GM18508 (cell line): ENCODE measurements at regions not wholly inside any gene's neighbourhood (a gene's known extent, or its start where the extent isn't known, plus 50 kb on each side); places are given as distances from the start of the nearest gene placed in this dataset.

ENCODE experiments used
- ATAC-seq: cut with Tn5 transposase; IDR thresholded peaks from one replicate; pipeline ENCODE4 v1.9.1; 2021; ENCODE audit warnings: moderate number of reproducible peaks; ENCODE audit not compliant: insufficient read depth, unreplicated experiment

DNA sequence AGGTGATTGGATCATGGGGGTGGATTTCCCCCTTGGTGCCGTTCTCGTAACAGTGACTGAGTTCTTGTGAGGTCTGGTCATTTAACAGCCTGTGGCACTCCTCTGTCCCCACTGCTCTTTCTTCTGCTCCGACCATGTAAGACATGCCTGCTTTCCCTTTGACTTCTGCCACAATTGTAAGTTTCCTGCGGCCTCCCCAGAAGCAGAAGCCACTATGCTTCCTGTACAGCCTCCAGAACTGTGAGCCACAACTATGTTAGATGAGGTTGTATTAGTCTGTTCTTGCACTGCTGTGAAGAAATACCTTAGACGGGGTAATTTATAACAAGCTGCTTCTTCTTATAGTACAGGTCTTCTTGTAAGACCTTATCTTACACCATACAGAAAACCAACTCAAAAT lies 241.7 kb upstream of the KLF14 start:
- ATAC-seq: no peak

DNA sequence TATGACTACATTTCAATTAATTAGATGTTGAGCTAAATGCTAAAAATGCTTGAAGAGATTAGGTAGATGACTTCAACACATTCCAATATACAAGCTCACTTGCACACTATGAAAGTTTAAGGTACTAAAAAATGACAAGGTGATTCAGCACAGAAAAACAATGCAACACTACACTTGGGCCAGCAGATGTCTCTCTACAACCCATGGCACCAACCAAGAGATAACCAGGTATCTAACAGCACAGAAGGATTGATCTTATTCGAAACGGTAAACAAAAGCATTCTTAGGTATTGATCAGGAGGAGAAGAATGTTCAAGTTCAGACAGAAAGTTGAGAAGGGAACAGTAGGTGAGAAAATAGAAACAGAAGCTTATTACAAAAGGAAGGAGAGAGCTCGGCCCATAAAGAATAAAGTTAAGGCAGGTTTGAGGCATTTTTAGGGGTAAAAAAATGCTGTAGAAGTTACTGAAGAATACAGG lies 248.2 kb upstream of the KLF14 start:
- no peak for ATAC-seq

DNA sequence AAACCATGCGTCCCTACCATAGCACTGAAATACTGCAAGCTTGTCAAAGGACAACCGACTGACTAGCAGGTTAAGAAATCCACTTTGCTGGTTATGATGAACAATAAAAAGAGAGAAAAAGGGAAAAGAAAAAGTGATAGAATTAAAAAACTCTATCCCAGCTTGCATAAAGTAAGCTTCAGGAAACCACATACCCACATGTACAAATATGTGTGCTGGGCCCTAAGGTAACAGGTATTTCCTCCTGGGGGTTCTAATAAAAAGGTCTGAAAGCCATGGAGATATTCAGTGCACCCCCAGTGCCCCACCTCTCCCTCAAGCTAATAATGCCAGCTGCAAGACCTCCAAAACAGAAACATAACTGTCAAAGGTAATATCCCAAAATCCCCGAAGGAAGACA lies 248.6 kb upstream of the KLF14 start:
- no peak for ATAC-seq

DNA sequence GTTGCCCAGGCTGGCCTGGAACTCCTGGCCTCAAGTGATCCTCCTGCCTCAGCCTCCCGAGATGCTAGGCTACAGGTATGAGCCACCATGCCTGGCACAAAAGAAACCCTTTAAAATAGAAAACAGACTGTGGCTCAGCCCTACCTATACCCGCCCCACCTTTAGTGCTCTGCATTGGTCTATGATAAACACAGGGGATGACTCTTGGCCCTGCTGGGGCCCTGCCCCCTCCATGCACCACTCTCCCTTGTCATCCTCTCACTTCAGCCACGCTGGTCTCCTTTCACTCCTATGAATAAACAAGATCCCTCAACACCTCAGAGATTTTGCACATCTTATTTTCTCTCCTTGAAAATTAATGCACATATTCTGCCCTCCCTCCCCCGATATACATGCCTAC lies 251.4 kb upstream of the KLF14 start:
- ATAC-seq: no peak

DNA sequence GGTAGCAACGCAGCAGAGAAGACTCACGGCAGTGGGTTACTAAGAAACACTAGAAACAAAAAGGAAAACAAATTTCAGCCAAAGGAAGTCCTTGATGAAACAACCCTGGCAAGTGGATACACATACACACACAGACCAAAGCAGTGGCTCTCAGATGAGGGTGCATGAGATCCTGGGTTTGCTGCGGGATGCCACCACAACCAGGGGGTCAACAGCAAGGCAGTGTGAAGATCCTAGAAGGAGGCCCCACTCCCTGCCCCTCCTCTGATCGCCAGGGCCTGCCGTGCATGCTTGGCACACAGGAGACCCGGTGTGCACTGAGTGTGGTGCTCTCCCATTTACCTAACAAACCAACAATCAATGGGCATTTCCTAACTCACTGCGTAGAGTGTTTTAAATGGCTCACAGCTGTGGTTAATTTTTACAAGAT lies 252.3 kb upstream of the KLF14 start:
- ATAC-seq: no peak

DNA sequence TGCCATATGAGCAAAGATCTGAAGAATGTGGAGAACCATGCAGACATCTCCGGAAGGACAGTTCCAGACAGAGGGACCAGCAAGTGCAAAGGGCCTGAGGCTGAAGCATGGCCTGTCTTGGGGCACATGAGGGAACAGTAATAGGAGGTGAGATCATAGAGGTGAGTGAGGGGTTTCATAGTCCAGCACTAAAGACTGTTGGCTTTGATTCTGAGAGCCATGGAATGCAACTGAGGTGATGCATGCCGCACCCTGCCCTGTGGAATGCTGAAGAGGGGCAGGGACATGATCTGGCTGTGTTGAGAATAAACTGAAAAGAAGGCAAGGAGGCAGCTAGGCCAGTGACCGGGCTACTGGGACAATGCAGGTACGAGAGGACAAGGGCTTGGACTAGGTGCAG lies 253.1 kb upstream of the KLF14 start:
- ATAC-seq: no peak

DNA sequence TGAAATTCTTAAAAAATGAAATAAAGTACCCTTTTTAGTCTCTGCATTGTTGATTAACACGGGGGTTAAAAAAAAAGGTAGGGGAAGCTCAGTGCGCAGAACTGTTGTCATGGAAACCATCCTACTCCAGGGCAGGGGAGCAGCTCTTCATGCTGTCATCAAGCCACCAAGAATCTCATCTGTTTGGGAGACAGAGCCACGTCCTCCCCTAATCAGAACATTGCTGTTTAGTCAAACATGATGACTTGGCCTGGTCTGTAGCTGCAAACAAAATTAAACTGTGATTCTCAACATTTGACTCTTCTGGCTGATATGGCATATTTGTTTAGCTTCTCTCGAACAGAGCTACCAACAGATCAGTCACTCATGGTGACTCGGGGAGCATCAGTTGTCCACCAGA lies 254.4 kb upstream of the KLF14 start:
- no peak for ATAC-seq

DNA sequence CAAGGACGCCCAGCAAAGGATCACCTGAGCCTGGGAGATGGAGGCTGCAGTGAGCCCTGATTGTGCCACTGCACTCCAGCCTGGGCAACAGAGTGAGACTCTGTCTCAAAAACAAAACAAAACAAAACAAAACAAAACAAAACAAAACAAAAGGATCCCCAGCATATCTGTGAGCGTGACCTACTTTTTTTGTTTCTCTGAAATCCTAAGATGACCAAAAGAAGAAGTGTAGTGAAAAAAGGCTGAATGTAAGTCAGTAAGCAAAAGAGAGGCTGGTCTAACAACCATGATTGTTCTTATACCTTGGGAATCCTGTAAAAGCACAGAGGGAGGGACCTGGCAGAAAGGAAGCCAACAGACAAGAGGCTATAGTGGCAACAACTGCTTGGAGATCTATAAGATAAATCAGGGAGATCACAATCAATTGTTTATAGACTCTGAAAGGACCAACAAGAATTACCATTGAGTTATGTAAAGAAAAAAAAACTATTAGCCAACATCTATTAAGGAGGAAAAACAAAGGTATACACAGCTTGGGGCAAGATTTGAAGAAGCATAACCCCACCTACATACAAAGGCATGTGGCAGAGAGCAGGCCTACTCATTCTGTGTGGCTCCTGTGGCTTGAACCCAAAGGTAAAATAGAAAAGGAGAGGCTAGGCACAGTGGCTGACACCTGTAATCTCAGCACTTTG lies 255.2 kb upstream of the KLF14 start:
- no peak for ATAC-seq

DNA sequence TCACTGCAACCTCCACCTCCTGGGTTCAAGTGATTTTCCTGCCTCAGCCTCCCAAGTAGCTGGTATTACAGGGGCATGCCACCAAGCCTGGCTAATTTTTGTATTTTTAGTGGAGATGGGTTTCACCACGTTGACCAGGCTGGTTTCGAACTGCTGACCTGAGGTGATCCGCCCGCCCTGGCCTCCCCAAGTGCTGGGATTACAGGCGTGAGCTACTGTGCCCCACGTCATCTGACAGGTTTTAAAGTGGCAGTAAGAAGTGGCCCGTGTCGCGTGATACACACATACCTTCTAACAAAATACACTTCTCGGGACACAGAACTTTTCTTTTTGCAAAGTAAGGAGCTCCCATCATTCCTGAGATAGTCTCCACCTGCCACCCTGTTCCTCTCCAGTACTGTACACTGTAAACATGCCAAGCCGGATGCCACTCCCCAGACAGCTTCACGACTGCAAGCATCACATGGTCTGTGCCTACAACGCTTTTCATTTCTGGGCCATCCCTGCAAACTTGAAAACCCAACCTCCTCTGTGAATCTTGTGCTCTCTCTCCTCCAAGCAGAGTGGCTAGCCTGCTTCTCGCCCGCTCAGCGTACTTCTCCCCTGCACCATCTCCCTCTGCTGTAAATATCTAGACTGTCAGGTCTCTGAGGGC lies 256.3 kb upstream of the KLF14 start:
- no peak for ATAC-seq

DNA sequence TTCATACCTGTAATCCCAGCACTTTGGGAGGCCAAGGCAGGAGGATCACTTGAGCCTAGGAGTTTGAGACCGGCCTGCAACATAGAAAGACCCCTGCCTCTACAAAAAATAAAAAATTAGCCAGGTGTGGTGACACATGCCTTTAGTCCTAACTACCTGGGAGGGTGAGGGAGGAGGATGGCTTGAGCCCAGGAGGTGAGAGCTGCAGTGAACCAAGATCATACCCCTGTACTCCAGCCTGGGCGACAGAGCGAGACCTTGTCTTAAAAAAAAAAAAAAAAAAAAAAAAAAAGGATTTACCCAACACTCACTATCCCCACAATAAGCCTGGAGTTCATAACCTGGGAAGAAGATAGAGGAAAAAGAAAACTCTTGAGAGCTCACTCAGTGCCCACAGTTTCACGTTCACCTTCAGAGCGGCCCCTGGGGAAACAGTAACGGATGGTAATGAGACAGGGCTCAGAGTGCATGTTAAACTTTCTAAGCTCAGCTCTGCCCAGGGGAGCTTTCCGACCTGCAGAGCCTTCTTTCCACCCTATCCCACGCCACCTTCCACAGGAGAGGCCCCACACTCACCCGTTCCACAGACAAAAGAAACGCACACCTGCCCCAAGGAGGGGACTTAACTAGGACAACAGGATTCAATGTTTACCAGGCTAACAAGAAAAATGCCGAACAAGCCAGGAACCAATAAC lies 259.8 kb upstream of the KLF14 start:
- ATAC-seq: no peak

DNA sequence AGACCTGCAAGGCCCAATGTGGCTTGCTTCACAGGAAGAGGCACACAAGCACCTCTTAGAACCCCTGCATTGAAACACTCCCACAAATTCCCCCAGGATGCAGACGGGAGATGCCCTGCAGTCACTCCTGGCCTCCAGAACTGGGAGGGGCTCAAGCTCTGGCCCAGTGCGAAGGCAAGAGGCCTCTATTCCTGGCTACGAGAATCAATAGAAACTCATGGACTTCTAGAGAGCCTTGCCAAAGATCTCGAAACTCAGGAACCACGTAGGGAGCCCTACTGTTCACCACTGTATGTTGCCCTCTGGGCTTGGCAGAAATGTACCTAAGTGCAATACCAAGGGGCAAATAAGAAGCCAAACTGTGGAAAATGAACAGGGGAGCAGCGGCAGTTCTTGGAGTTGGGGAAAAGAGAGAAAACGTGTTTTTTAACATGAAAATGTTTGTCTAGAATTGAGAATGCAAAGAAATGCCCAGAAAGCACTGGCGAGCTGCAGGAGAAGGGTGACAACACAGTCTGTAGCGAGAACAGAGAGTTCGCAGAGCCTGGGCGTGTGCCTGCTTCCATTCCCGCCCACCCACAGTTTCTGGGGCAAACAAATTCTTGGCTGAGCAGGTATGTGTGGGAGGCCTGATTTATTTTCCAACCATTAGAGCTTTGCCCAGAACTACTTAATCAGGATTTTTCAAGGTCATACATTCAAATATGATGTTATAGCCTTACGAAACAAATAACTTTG lies 260.5 kb upstream of the KLF14 start:
- ATAC-seq: no peak

DNA sequence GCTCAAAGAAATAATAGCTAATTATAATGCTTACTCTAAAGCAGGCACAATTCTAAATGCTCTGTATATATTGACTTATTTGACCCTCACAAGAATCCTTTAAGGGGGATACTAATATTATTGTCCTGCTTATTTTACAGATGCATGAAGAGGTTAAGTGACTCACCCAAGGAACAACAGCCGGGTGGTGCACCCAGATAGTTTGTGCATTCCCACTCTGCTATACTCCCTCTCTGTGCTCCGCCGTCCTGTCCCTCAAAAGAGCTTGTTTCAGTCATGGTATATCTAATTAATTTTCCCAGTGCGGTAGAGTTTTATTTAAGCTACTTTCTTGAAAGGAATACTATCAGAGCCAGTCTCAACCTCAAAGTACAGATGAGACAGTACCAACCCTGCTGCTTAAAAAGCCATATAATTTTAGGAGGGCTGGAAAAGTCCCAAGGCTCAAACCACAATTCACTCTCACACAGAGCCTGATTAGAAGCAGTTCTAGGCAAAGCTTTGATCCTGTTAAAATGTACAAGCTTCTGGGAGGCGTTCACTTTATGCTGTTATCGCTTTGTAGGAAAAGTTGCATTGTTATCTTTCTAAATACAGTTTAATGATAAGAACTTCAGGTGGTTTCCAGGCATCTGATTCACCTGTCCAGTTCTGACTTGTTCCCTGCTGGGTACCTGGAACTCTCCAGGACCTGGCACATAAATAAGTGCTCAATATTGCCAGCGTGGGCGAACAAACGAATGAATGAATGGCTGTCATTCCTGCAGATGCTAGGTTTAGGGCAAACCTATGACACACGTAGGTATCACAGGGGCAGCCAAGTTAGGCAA lies 261.5 kb upstream of the KLF14 start:
- ATAC-seq: no peak

DNA sequence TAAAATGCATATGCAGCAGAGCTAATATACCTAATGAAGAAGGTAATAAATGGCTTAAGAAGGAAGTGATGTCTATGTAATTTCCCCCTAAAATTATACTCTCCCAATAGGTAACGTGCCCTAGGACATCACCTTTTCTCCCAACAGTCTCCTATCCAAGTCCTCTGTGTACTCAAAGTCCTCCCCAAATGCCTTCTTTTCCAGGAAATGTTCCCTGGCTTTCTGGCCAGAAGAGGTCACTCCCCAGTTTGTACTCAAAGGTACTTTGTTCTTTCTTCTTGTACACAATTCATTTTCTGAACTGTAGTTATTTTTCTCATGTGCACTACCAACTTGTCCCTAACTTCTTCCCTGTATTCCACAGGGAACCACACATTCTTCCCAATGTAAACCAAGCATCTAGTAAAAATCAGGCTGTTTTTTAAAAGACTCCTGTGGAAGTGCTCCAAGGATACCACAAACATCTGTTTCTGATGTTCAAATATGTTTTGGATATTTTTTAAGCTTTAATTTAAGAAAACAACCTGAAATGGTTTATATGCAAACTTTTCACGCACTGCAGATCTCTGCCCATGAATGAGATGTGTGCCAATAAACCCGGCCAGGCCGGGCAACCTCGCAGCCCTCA lies 262.3 kb upstream of the KLF14 start:
- no peak for ATAC-seq

DNA sequence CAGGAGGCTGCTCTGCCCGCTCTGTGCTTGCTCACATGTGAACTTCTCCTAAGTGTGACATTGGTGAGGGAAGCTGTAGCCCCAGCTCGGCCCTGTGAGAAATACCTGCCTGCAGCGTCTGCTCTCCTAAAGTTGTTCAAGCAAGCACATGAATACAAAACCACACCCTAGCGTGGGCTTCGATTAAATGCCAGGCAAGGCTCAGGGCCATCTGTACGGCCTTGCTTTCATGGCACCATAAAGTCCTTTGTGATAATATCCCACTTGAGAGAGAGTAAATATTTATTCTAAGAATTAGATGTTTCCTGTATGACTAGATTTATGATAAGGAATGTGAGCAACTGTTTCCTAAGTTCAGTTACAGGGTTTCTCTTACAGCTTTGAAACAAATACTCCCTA lies 262.8 kb upstream of the KLF14 start:
- no peak for ATAC-seq

DNA sequence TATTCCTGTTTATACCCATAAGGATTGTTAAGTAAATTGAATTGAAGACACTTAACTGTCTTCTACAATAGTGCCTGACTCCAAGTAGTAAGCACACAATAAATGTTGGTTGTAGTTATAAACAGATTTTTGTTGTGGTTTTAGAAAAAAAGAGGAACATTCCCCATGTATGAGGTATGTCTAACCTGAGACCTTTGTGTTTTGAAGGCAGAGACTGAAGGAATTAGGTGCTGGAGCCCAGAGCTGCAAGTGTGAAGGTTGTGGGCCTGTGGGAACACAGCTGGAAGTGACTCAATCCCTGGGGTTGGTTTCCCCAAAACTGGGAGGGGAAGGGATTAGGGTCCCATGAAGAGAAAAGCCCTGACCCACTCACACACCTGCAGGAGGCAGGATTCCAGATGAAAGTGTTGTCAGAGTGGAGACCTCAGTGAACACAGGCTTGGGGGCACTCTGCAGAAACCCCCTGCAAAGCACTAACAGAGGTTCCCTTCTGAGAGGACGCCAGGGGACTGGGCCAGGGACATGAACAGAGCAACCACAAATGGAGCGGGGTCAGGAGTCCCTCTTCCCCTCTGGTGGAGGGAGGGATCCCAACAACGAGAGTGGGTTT lies 265.1 kb upstream of the KLF14 start:
- ATAC-seq: no peak

DNA sequence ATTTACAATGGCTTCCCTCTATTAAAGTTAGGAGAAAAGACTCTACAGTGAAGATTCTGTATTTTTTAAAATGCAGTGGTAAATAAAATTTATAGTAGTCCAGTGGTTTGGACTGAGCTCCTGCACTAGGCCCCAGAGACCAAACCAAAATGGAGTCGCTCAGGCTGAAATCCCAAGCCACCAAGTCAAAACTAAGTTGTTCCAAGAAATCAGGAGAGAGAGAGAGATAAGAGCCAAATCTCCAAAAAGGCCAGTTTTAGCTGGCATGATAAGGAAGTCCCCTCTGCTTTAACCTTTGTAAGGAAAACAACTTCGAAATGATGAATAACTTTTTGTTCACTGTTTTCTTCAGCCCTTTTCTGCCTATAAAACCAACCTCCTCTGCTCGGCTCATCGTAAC lies 265.9 kb upstream of the KLF14 start:
- no peak for ATAC-seq

DNA sequence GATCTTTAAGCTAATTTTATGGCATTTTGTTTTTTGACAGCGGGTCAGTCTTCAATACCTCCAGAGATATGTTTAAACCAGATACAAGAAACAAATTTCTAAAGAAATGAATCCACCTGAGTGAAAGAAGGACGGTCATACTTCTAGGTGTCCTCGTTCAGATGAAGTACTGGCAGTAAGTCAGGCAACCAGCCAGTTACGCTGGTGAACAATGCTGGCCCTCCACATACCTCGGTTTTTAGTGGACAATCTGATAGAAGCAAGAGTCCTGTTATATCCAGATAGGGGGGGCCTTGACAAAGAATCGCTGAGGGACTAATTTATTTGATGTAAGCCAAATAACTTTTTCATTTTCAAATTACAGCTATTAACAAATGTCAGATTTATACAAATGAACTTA lies 266.4 kb upstream of the KLF14 start:
- no peak for ATAC-seq

DNA sequence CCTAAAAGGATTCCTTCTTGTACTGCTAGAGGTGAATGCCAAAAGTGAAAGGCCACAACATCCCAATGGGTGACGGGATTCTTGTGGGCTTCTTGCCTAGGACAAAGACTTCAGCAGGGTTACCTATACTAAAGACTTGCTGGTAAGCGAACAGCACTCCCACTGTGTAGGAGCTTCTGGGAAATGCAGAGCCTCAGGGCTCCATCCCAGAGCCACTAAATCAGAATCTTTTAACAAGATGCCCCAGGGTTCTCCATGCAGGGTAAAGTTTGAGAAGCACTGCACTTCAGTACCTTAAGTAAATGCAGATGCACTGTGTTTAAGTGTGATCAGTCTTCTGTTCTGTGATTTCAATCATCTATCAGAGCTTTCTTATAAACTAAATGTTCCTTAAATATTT lies 266.9 kb upstream of the KLF14 start:
- ATAC-seq: no peak

DNA sequence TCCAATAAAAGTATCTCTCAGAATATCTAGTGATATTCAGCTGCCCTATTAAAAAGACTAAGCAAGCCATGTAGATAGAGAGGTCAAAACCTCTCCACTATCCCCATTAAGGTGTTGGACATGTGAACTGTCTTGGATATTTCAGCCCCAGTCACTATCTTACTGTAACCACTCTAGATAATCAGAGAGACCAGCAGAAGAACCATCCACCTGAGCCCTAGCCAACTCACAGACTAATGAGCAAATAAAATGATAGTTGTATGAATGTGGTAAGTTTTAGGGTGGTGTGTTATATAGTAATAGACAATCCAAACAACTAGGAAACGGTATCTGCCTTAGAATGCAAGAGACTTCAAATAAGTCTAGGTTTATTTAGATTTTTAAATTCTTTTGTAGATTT lies 268.6 kb upstream of the KLF14 start:
- no peak for ATAC-seq
